ENCODE measurements at regions not wholly inside any gene's neighbourhood (a gene's known extent, or its start where the extent isn't known, plus 50 kb on each side); places are given as distances from the start of the nearest gene placed in this dataset.

DNA sequence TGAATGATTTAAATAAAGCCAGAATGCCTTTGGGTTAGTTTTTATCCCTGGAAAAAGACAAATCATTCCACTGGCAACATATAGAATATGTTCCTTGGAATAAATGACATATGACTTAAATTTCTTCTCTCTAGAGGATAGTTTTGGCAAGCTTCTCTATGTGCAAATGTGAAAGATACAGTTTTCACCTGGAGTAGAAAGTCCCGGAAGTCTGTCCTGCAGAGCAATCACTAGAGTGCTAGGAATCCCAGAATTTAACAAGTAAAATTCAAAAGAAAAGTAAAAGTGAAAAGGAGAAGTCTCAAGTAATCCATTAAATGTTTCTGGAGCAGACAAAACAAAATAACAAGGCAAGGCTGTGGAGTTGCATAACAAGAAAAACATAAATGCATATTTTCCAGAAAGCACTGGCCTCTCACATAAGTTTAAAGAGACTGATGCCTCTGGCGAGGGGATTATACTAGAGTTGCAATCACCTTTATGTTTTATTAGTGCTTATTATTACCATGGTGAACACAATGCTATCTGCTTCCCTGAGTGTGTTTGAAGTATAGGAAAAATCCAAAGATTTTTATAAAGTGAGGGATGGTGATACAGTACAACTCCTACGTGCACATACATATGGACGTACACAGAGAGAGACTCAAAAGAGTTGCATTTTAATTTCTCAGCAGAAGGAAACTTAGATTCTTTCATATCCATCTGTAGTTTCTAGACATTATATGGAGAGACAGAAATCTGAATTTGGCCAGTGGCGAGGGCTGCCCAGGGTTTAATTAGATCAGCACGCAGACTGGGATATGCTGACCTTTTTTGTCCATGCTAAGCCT, 188.3 kb upstream of the ANKRD55 start:
- TF ChIP-seq, protein P1, sequence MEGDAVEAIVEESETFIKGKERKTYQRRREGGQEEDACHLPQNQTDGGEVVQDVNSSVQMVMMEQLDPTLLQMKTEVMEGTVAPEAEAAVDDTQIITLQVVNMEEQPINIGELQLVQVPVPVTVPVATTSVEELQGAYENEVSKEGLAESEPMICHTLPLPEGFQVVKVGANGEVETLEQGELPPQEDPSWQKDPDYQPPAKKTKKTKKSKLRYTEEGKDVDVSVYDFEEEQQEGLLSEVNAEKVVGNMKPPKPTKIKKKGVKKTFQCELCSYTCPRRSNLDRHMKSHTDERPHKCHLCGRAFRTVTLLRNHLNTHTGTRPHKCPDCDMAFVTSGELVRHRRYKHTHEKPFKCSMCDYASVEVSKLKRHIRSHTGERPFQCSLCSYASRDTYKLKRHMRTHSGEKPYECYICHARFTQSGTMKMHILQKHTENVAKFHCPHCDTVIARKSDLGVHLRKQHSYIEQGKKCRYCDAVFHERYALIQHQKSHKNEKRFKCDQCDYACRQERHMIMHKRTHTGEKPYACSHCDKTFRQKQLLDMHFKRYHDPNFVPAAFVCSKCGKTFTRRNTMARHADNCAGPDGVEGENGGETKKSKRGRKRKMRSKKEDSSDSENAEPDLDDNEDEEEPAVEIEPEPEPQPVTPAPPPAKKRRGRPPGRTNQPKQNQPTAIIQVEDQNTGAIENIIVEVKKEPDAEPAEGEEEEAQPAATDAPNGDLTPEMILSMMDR (IDR thresholded peaks at IDR 0.05; ENCODE audit: low read depth, low read length): no peak
- TF ChIP-seq, protein P2, sequence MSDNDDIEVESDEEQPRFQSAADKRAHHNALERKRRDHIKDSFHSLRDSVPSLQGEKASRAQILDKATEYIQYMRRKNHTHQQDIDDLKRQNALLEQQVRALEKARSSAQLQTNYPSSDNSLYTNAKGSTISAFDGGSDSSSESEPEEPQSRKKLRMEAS (IDR thresholded peaks at IDR 0.05; ENCODE audit: low read depth, low read length): no peak
- TF ChIP-seq POLR2A (IDR thresholded peaks at IDR 0.05; ENCODE audit: extremely low read depth, insufficient read length) (no peak), MYC (IDR thresholded peaks at IDR 0.05; ENCODE audit: low read depth, low read length) (no peak)
